Activated CD4-positive, alpha-beta memory T cell treated with anti-CD3 and anti-CD28 coated beads, Interleukin-2, amount 10 ng/mL, durations not matched to agents 7 days and 5 days (primary cell): ENCODE measurements at regions not wholly inside any gene's neighbourhood (a gene's known extent, or its start where the extent isn't known, plus 50 kb on each side); places are given as distances from the start of the nearest gene placed in this dataset.

Experiments
- CTCF ChIA-PET: fragments of 350-600 bp; sonication (Branson Sonifier 250); formaldehyde crosslinking; loops from one replicate; lab custom pipeline; 2021; ENCODE audit warnings: antibody characterized with exemption, inconsistent platforms; lab: Charles Lee
- POLR2A ChIA-PET: fragments of 350-600 bp; sonication (Branson Sonifier 250); formaldehyde crosslinking; loops from one replicate; lab custom pipeline; 2021; ENCODE audit warnings: antibody characterized with exemption; lab: Charles Lee
- DNase-seq: peaks from one replicate; pipeline ENCODE4 v3.0.0-alpha.2; 2020
- H3K27ac Mint-ChIP-seq: one replicate; pipeline ENCODE4 v1.8.0; 2021; ENCODE audit warnings: mild to moderate bottlenecking, mixed read lengths
- H3K27me3 Mint-ChIP-seq: one replicate; pipeline ENCODE4 v1.8.0; 2021; ENCODE audit warnings: mixed read lengths
- H3K36me3 Mint-ChIP-seq: one replicate; pipeline ENCODE4 v1.8.0; 2021; ENCODE audit warnings: low read depth, mixed read lengths
- H3K4me1 Mint-ChIP-seq: one replicate; pipeline ENCODE4 v1.8.0; 2021; ENCODE audit warnings: mixed read lengths
- H3K4me3 Mint-ChIP-seq: one replicate; pipeline ENCODE4 v1.8.0; 2021; ENCODE audit warnings: mild to moderate bottlenecking, mixed read lengths
- H3K9me3 Mint-ChIP-seq: one replicate; pipeline ENCODE4 v1.8.0; 2021; ENCODE audit warnings: mixed read lengths

DNA sequence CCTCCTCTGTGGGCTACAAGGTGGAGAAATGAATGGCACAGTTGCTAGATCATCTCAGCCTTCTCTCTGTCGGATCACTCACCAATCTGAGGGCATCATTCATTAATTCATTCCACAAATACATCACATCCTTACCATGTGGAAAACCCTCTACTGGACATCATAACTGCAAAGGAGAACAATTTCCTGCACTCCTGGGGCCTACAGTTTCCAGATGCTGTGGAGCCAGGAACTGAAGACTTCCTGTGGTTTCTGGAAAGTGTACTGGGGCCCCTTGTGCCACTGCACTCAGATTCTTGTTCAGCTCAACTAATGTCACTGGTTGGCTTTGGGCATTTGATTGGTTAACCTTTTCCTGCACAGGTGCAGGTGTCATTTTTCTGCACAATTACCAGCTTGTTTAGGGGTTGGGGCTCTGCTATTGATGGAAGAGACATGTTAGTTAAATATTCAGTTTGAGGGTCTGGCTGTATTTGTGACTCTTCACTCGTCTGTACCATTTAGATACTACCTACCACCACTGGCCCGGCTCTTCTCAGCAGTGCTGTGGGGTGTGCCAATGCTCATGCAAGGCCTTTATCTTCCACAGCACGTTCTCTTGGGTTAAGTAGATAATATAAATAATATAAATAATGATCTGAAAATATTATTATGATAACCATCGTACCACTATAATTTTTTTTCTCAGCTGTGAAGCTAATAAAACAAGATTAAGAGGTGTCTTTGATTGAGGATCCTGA, 427.3 kb downstream of the TSN start:
- DNase-seq = no peak
- H3K9me3 Mint-ChIP-seq = no peaks in the 10 kb centered on the region

DNA sequence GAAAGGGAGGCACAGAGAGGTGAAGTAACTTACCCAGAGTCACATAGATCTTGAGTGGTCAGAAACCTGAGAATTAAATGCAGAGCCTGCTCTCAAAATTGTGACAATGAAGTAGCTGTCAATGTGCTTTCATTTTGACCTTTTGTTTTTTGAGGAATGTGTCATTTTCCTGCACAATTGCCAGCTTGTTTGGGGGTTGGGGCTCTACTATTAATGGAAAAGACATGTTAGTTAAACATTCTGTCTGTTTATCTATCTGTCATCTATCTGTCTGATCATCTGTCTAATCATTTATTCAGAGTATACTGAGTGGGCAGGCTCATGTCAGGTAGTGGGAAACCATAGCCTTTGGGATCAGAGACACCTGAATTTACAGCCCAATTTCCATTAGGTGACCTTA, 428.4 kb downstream of the TSN start:
- ChIA-PET CTCF (no interaction called here), POLR2A (no interaction called here)
- Mint-ChIP-seq H3K4me3 (no peak overlapping the region), H3K27me3 (peaks cover 2% of the 10 kb centered on the region), H3K27ac (no peak overlapping the region), H3K9me3 (no peaks in the 10 kb centered on the region), H3K4me1 (no peaks in the 10 kb centered on the region), H3K36me3 (no peaks in the 10 kb centered on the region)
- DNase-seq = no peak

More for the DNA sequence above, 427.3 kb downstream of the TSN start:
- no peak overlapping the region for H3K4me3 Mint-ChIP-seq
- no peak overlapping the region for H3K27ac Mint-ChIP-seq
- ChIA-PET CTCF (no interaction called here), POLR2A (no interaction called here)
- H3K4me1 Mint-ChIP-seq = no peaks in the 10 kb centered on the region
- H3K36me3 Mint-ChIP-seq = no peaks in the 10 kb centered on the region
- peaks cover 2% of the 10 kb centered on the region for H3K27me3 Mint-ChIP-seq

DNA sequence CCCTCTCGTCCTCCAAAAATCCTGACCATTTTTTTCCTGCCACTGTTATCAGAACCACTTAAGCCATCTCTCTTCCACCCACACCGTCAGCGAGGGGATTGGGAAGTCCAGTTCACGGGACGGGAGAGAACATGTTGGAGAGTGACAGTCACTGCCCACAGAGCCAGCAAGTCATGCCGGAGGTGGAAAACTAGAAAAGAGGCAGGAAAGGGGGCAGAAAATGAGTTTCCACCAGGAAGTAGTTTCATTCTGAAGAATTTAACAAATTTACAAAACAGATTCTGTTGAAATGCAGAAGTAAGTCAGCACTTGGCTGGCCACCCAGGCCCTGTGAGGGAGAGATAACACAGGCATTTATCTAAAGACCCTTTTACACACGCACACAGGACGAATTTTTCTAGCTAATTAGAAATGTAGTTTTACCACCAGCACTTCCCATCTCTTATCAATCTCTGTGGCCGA, 431.3 kb downstream of the TSN start:
- POLR2A ChIA-PET = no interaction called here
- Mint-ChIP-seq H3K4me3 (no peak overlapping the region), H3K36me3 (no peaks in the 10 kb centered on the region), H3K9me3 (no peaks in the 10 kb centered on the region), H3K27ac (no peak overlapping the region), H3K27me3 (peaks cover 2% of the 10 kb centered on the region), H3K4me1 (no peaks in the 10 kb centered on the region)
- no peak for DNase-seq
- CTCF ChIA-PET = no interaction called here

DNA sequence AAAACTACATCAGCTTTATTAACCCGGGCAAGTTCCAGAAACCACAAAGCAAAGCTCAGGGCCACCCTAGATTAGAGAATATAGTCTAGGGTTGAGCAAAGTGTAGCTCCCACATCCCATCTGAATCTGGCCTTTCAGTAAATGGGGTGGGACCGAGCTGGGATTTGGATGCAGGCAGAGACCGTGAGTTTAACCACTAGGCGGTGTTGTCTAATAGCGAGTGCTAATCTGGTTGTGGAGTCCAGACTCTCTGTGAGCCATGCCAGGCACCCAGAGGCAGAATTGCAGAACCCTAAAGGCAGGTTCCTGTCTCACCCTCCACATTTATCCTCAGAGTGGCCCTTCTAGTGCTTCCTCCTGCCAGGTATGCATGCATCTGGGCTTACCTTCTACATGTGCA, 435.9 kb downstream of the TSN start:
- Mint-ChIP-seq H3K36me3 (no peaks in the 10 kb centered on the region), H3K27me3 (no peaks in the 10 kb centered on the region), H3K27ac (no peak overlapping the region), H3K4me1 (no peaks in the 10 kb centered on the region), H3K4me3 (no peak overlapping the region), H3K9me3 (no peaks in the 10 kb centered on the region)
- ChIA-PET CTCF (no interaction called here), POLR2A (no interaction called here)
- no peak for DNase-seq

DNA sequence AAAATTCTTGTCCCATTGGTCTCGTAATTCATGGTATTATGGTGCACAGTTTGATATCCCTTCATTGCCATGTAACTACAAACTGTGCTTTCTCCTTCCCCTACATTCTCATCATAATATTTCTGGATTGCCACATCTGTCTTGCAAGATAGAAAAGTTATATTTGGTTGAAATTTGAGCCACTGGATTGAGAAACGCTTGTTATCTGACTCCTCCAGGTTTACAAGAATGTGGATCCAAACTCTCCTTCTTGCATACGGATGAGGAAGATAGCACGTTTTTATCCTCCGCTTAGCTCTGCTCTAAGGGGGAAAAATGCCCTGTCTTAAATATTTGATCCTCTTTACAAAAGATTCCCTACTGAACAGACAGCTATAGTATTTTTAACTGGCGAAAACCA, 438.2 kb downstream of the TSN start:
- ChIA-PET CTCF (no interaction called here), POLR2A (no interaction called here)
- H3K9me3 Mint-ChIP-seq = no peaks in the 10 kb centered on the region
- H3K4me1 Mint-ChIP-seq = no peaks in the 10 kb centered on the region
- no peaks in the 10 kb centered on the region for H3K36me3 Mint-ChIP-seq
- DNase-seq = no peak
- no peak overlapping the region for H3K27ac Mint-ChIP-seq
- H3K27me3 Mint-ChIP-seq = no peaks in the 10 kb centered on the region
- H3K4me3 Mint-ChIP-seq = no peak overlapping the region

DNA sequence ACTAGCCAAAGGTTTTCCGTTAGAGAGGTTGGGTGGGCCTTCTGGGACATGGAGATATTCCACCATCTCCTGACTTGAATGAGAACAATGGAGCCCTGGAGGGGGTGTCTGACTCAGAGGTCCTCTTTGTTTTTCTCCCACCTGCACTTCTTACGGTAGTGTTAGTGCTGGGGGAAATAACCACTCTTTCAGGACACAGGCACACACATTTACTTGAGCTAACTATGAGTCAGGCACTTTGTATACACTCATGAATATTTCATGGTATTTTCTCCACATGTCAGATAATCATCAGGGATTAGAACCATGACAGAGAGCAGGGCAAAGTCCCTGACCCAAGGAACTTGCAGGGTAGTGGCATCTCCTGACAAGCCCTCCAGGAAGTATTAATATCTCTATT, 439.1 kb downstream of the TSN start:
- H3K4me1 Mint-ChIP-seq = no peaks in the 10 kb centered on the region
- no peak overlapping the region for H3K27ac Mint-ChIP-seq
- no peaks in the 10 kb centered on the region for H3K9me3 Mint-ChIP-seq

DNA sequence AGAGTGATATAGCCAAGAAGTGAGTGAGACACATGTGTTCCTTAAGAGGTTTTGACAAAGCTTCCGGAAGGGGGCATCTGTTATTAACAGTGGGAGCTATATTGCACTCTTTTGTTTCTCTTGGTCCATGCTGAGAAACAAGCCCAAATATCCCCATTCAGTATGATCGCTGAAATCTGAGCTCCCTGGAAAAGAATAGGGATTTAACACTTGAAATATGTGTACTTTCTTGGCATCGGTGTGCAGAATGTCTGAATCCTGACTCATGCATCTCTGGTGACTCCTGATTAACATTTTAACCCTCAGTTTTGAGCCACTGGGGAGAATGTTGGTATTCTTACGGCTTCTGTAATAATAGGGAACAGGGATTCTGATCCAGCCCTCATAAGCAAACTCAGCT, 448.1 kb downstream of the TSN start:
- no peaks in the 10 kb centered on the region for H3K4me1 Mint-ChIP-seq
- DNase-seq = no peak
- H3K36me3 Mint-ChIP-seq = no peaks in the 10 kb centered on the region

More for the DNA sequence above, 439.1 kb downstream of the TSN start:
- no peak for DNase-seq
- CTCF ChIA-PET = no interaction called here
- H3K4me3 Mint-ChIP-seq = no peak overlapping the region
- POLR2A ChIA-PET = no interaction called here
- no peaks in the 10 kb centered on the region for H3K27me3 Mint-ChIP-seq
- no peaks in the 10 kb centered on the region for H3K36me3 Mint-ChIP-seq

DNA sequence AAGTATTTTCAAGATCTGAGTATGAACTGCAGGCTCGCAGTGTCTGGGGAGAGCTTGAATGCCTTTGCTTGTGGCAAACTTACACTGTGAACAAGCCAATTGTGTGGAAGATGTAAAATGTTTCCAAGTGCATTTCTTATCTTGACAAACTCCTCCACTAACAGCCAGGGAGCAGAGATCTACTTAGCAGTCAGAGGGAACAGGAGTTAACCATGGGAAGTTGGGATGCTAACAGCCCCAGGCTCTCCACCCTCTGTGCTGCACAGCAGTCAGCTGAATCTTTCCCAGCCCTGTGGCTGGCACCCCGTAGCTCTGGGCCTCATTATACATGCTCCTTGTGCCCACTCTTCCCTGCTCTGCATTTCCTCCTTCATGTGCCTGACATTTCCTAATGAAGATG, 450.2 kb downstream of the TSN start:
- ChIA-PET POLR2A (no interaction called here), CTCF (no interaction called here)
- no peak overlapping the region for H3K27ac Mint-ChIP-seq
- no peaks in the 10 kb centered on the region for H3K27me3 Mint-ChIP-seq
- no peak for DNase-seq
- H3K4me1 Mint-ChIP-seq = no peaks in the 10 kb centered on the region
- no peaks in the 10 kb centered on the region for H3K9me3 Mint-ChIP-seq
- no peaks in the 10 kb centered on the region for H3K36me3 Mint-ChIP-seq
- H3K4me3 Mint-ChIP-seq = no peak overlapping the region

More for the DNA sequence above, 448.1 kb downstream of the TSN start:
- POLR2A ChIA-PET = no interaction called here
- H3K9me3 Mint-ChIP-seq = no peaks in the 10 kb centered on the region
- H3K27ac Mint-ChIP-seq = no peak overlapping the region
- CTCF ChIA-PET = interaction anchor here (0.5 kb wide), 1 partner anchor 881 kb away, joined by 3 read pairs; no protein-coding TSS in a partner anchor
- H3K27me3 Mint-ChIP-seq = no peaks in the 10 kb centered on the region
- H3K4me3 Mint-ChIP-seq = no peak overlapping the region

DNA sequence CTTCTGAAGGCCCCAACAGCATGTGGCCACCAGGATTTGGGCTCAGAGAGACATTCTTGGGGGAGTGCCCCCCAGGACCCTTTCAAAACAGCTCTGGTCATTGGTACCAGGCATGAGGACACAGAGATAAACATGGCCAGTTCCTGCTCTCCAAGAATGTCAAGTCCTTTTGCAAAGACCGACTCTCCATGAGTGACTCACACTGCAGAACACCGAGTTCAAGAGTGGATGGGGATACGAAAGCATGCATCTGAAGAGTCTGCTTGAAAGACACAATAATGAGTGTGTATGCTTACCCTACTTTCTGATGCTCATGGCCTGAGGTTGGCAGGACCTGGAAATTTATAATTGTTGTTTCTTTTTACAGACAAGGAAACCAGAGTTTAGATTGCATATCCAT, 450.6 kb downstream of the TSN start:
- H3K9me3 Mint-ChIP-seq = no peaks in the 10 kb centered on the region
- no peaks in the 10 kb centered on the region for H3K36me3 Mint-ChIP-seq
- H3K4me1 Mint-ChIP-seq = no peaks in the 10 kb centered on the region
- no peaks in the 10 kb centered on the region for H3K27me3 Mint-ChIP-seq
- H3K27ac Mint-ChIP-seq = no peak overlapping the region
- no peak for DNase-seq
- POLR2A ChIA-PET = no interaction called here
- H3K4me3 Mint-ChIP-seq = no peak overlapping the region
- CTCF ChIA-PET = no interaction called here

GRCh38 chr2:122209377-122209776, 453.9 kb downstream of the TSN start:
- DNase-seq = no peak
- no peaks in the 10 kb centered on the region for H3K9me3 Mint-ChIP-seq
- H3K4me3 Mint-ChIP-seq = no peak overlapping the region
- H3K36me3 Mint-ChIP-seq = no peaks in the 10 kb centered on the region
- ChIA-PET POLR2A (no interaction called here), CTCF (no interaction called here)
- no peaks in the 10 kb centered on the region for H3K27me3 Mint-ChIP-seq
- H3K27ac Mint-ChIP-seq = no peak overlapping the region
- no peaks in the 10 kb centered on the region for H3K4me1 Mint-ChIP-seq

DNA sequence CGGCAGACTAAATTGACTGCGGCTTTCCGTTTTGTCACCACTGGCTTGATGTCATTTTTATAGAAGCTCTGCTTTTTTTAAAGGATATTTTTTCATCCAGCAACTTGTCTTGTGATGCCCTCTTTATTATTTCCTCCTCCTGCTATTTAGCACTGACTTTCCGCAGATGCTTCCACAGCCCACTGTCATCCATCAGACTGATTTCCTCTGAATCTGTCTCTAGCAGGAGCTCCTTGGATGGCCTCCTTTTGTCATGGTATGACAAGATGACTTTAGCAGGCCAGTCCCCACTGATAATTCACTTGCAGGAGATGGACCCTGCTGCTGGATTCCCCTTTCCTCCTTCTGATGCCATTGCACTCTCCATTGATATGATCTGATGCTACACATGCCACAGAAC, 454.6 kb downstream of the TSN start:
- Mint-ChIP-seq H3K36me3 (no peaks in the 10 kb centered on the region), H3K4me3 (no peak overlapping the region), H3K9me3 (no peaks in the 10 kb centered on the region), H3K4me1 (no peaks in the 10 kb centered on the region), H3K27me3 (no peaks in the 10 kb centered on the region), H3K27ac (no peak overlapping the region)
- no peak for DNase-seq
- ChIA-PET CTCF (no interaction called here), POLR2A (no interaction called here)

GRCh38 chr2:122210898-122211856, 455.7 kb downstream of the TSN start:
- ChIA-PET CTCF (no interaction called here), POLR2A (no interaction called here)
- Mint-ChIP-seq H3K27ac (no peak overlapping the region), H3K36me3 (no peaks in the 10 kb centered on the region), H3K4me1 (no peaks in the 10 kb centered on the region), H3K4me3 (no peak overlapping the region), H3K27me3 (no peaks in the 10 kb centered on the region), H3K9me3 (no peaks in the 10 kb centered on the region)
- no peak for DNase-seq

DNA sequence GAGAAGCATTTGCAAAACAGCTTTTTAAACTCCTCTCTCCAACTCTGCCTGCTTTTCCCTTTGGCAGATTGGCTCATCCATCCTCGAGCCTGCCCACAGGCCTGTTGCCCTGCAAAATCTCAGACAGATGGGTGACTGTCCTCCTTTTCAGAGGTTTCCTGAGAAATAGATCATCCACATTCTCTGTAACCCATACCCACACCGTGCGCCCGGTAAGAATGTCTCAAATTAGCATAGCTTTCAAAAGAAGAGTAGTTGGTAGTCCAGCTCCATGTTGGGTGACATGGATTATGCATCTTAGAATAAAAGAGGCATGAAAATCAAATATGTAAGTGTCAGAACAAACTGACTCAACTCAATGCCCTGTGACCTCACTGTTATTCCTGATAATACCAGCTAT, 457.9 kb downstream of the TSN start:
- Mint-ChIP-seq H3K27ac (no peak overlapping the region), H3K4me1 (no peaks in the 10 kb centered on the region), H3K36me3 (no peaks in the 10 kb centered on the region), H3K4me3 (no peak overlapping the region), H3K27me3 (no peaks in the 10 kb centered on the region), H3K9me3 (no peaks in the 10 kb centered on the region)
- DNase-seq = no peak
- POLR2A ChIA-PET = no interaction called here
- CTCF ChIA-PET = no interaction called here
